ENCODE measurements at regions not wholly inside any gene's neighbourhood (a gene's known extent, or its start where the extent isn't known, plus 50 kb on each side); places are given as distances from the start of the nearest gene placed in this dataset.

- H3K27ac ChIP-seq (ENCODE audit: low read depth, low read length, poor library complexity, severe bottlenecking), result no peak overlapping the region
- no peak for DNase-seq (ENCODE audit: low spot score)
- TF ChIP-seq EZH2 (IDR thresholded peaks at IDR 0.05; ENCODE audit: borderline replicate concordance, low read depth, low read length, poor library complexity, severe bottlenecking) (no peak), CTCF (conservative IDR thresholded peaks at IDR 0.05; ENCODE audit: low read depth, low read length) (no peak)
- intact Hi-C loops (cut with micrococcal nuclease; ENCODE audit: unreplicated experiment), result no loop called here
- H3K9me3 ChIP-seq (ENCODE audit: low read depth, low read length, poor library complexity, severe bottlenecking), result no peaks in the 10 kb centered on the region
- H3K27me3 ChIP-seq (replicated peaks; ENCODE audit: insufficient read depth, low read depth, low read length, poor library complexity), result no peaks in the 10 kb centered on the region
- H3K4me3 ChIP-seq (ENCODE audit: low read depth, low read length, poor library complexity, severe bottlenecking), result no peak overlapping the region
- ChIA-PET POLR2A (ENCODE audit: low non-redundant PET) (no interaction called here), CTCF (no interaction called here)
- no peaks in the 10 kb centered on the region for H3K36me3 ChIP-seq (ENCODE audit: insufficient read depth, low read length, poor library complexity, severe bottlenecking)
- BruUV-seq (replicated peaks), result no TSS peak
- H3K4me1 ChIP-seq (ENCODE audit: insufficient read depth, low read length, poor library complexity, severe bottlenecking), result peaks cover 8% of the 10 kb centered on the region
These were observed 254.4 kb upstream of the TANK start for GRCh38 chr2:160905862-160906261.

- no peaks in the 10 kb centered on the region for H3K27me3 ChIP-seq (replicated peaks; ENCODE audit: insufficient read depth, low read depth, low read length, poor library complexity)
- no peak for DNase-seq (ENCODE audit: low spot score)
- H3K9me3 ChIP-seq (ENCODE audit: low read depth, low read length, poor library complexity, severe bottlenecking), result no peaks in the 10 kb centered on the region
- POLR2A ChIA-PET (ENCODE audit: low non-redundant PET), result no interaction called here
- H3K27ac ChIP-seq (ENCODE audit: low read depth, low read length, poor library complexity, severe bottlenecking), result no peak overlapping the region
- H3K4me1 ChIP-seq (ENCODE audit: insufficient read depth, low read length, poor library complexity, severe bottlenecking), result peaks cover 13% of the 10 kb centered on the region
- BruUV-seq (replicated peaks), result no TSS peak
- H3K36me3 ChIP-seq (ENCODE audit: insufficient read depth, low read length, poor library complexity, severe bottlenecking), result no peaks in the 10 kb centered on the region
- intact Hi-C loops (cut with micrococcal nuclease; ENCODE audit: unreplicated experiment), result no loop called here
- no peak overlapping the region for H3K4me3 ChIP-seq (ENCODE audit: low read depth, low read length, poor library complexity, severe bottlenecking)
- CTCF ChIA-PET, result no interaction called here
- TF ChIP-seq EZH2 (IDR thresholded peaks at IDR 0.05; ENCODE audit: borderline replicate concordance, low read depth, low read length, poor library complexity, severe bottlenecking) (no peak), CTCF (conservative IDR thresholded peaks at IDR 0.05; ENCODE audit: low read depth, low read length) (no peak)
These were observed 253.3 kb upstream of the TANK start for GRCh38 chr2:160906878-160907277.

GRCh38 chr2:160907738-160908137, 252.5 kb upstream of the TANK start:
- intact Hi-C loops (cut with micrococcal nuclease; ENCODE audit: unreplicated experiment), result no loop called here
- ChIA-PET POLR2A (ENCODE audit: low non-redundant PET) (no interaction called here), CTCF (no interaction called here)

More at GRCh38 chr2:160907738-160908137, 252.5 kb upstream of the TANK start:
- TF ChIP-seq EZH2 (IDR thresholded peaks at IDR 0.05; ENCODE audit: borderline replicate concordance, low read depth, low read length, poor library complexity, severe bottlenecking) (no peak), CTCF (conservative IDR thresholded peaks at IDR 0.05; ENCODE audit: low read depth, low read length) (no peak)
- Histone ChIP-seq H3K27me3 (replicated peaks; ENCODE audit: insufficient read depth, low read depth, low read length, poor library complexity) (no peaks in the 10 kb centered on the region), H3K4me3 (ENCODE audit: low read depth, low read length, poor library complexity, severe bottlenecking) (no peak overlapping the region), H3K9me3 (ENCODE audit: low read depth, low read length, poor library complexity, severe bottlenecking) (no peaks in the 10 kb centered on the region), H3K4me1 (ENCODE audit: insufficient read depth, low read length, poor library complexity, severe bottlenecking) (peaks cover 13% of the 10 kb centered on the region), H3K27ac (ENCODE audit: low read depth, low read length, poor library complexity, severe bottlenecking) (no peak overlapping the region), H3K36me3 (ENCODE audit: insufficient read depth, low read length, poor library complexity, severe bottlenecking) (no peaks in the 10 kb centered on the region)
- BruUV-seq (replicated peaks), result no TSS peak
- no peak for DNase-seq (ENCODE audit: low spot score)
